ENCODE measurements at regions not wholly inside any gene's neighbourhood (a gene's known extent, or its start where the extent isn't known, plus 50 kb on each side); places are given as distances from the start of the nearest gene placed in this dataset.
A peak's percentile ranks its signal among the peaks of the same experiment; 100 is the strongest.

GRCh38 chr9:26335116-26335515, 557.5 kb downstream of the CAAP1 start:
- DNase-seq (ENCODE audit: extremely low spot score, unreplicated experiment), result no peak
- H3K36me3 Mint-ChIP-seq, result no peaks in the 10 kb centered on the region
- no peaks in the 10 kb centered on the region for H3K9me3 Mint-ChIP-seq
- no peaks in the 10 kb centered on the region for H3K4me1 Mint-ChIP-seq (ENCODE audit: unreplicated experiment)
- H3K27me3 Mint-ChIP-seq, result no peaks in the 10 kb centered on the region
- no peak for TF ChIP-seq CTCF (conservative IDR thresholded peaks at IDR 0.05)
- no peak overlapping the region for H3K27ac Mint-ChIP-seq
- H3K4me3 Mint-ChIP-seq, result no peak overlapping the region

GRCh38 chr9:26334706-26335105, 557.9 kb downstream of the CAAP1 start:
- H3K9me3 Mint-ChIP-seq, result no peaks in the 10 kb centered on the region
- no peak for TF ChIP-seq CTCF (conservative IDR thresholded peaks at IDR 0.05)
- no peak overlapping the region for H3K4me3 Mint-ChIP-seq
- no peak for DNase-seq (ENCODE audit: extremely low spot score, unreplicated experiment)
- no peaks in the 10 kb centered on the region for H3K4me1 Mint-ChIP-seq (ENCODE audit: unreplicated experiment)
- no peaks in the 10 kb centered on the region for H3K27me3 Mint-ChIP-seq
- no peak overlapping the region for H3K27ac Mint-ChIP-seq
- no peaks in the 10 kb centered on the region for H3K36me3 Mint-ChIP-seq

DNA sequence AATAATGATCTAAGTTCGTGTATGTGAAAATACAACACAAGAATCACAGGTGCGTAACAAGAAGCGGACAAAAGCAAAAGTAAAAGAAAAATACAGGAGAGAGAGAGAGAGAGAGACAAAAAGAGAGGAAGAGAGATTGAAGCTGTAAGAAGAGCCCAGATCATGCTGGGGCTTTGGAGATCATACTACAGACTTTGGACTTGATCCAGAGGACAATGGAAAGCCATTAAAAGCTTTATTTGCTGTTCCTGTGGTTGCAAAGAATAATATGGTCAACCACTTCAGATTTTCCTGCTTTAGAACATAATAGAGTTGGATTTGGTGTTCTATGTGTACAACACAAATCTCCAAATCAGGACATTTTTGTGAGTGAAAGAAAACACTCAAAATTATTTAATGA, 561.4 kb downstream of the CAAP1 start:
- H3K4me1 Mint-ChIP-seq (ENCODE audit: unreplicated experiment), result peaks cover 4% of the 10 kb centered on the region
- no peak overlapping the region for H3K4me3 Mint-ChIP-seq
- no peaks in the 10 kb centered on the region for H3K27me3 Mint-ChIP-seq
- DNase-seq (ENCODE audit: extremely low spot score, unreplicated experiment), result no peak
- H3K27ac Mint-ChIP-seq, result no peak overlapping the region
- no peak for TF ChIP-seq CTCF (conservative IDR thresholded peaks at IDR 0.05)
- no peaks in the 10 kb centered on the region for H3K9me3 Mint-ChIP-seq
- H3K36me3 Mint-ChIP-seq, result no peaks in the 10 kb centered on the region

DNA sequence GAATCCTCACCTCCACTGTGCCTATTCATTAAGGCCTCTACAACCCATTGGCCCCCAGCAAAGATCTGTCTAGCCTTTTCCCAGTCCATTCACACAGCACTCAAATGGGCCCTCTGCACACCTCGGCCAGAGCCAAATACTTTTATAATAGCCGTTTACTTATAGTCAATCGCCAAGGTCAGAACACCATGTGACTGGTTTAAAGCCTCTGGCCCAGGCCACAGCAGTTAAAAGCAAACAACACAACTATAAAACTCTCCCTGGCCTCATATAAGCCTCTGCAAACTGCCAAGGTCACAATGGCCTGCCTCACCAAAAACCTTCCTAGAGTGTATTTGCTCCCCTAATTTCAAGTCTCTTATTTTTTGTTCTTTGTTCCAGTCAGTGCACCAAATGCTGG, 562.6 kb downstream of the CAAP1 start:
- H3K27ac Mint-ChIP-seq, result no peak overlapping the region

GRCh38 chr9:26326563-26326962, 566.0 kb downstream of the CAAP1 start:
- Mint-ChIP-seq H3K27me3 (no peaks in the 10 kb centered on the region), H3K27ac (no peak overlapping the region), H3K4me3 (no peak overlapping the region), H3K9me3 (no peaks in the 10 kb centered on the region), H3K36me3 (no peaks in the 10 kb centered on the region), H3K4me1 (ENCODE audit: unreplicated experiment) (peaks cover 4% of the 10 kb centered on the region)
- DNase-seq (ENCODE audit: extremely low spot score, unreplicated experiment), result no peak
- peak; percentile 94 for TF ChIP-seq CTCF (conservative IDR thresholded peaks at IDR 0.05)

More for the DNA sequence above, 562.6 kb downstream of the CAAP1 start:
- Mint-ChIP-seq H3K4me1 (ENCODE audit: unreplicated experiment) (peaks cover 4% of the 10 kb centered on the region), H3K9me3 (no peaks in the 10 kb centered on the region), H3K36me3 (no peaks in the 10 kb centered on the region), H3K4me3 (no peak overlapping the region), H3K27me3 (no peaks in the 10 kb centered on the region)
- no peak for TF ChIP-seq CTCF (conservative IDR thresholded peaks at IDR 0.05)
- DNase-seq (ENCODE audit: extremely low spot score, unreplicated experiment), result no peak

DNA sequence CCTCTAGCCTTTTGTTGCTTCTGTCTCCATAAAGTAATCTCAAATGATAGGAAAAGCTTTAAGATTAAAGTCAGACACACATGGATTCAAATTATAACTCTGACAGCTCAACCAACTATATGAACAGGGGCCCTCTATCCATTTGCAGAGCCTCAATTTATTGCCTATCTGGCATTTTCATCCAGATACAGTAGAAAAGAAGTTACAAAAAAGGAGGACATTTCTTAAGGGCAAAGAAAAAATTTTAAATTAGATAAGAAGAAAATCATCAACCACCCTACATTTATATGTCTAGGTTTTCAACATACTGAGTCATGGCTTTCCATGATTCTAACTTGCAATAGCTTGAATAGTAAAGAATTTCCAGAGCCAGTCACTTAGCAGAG, 567.2 kb downstream of the CAAP1 start:
- peaks cover 4% of the 10 kb centered on the region for H3K4me1 Mint-ChIP-seq (ENCODE audit: unreplicated experiment)
- no peaks in the 10 kb centered on the region for H3K9me3 Mint-ChIP-seq
- DNase-seq (ENCODE audit: extremely low spot score, unreplicated experiment), result no peak
- no peaks in the 10 kb centered on the region for H3K27me3 Mint-ChIP-seq
- H3K27ac Mint-ChIP-seq, result no peak overlapping the region
- no peaks in the 10 kb centered on the region for H3K36me3 Mint-ChIP-seq
- no peak overlapping the region for H3K4me3 Mint-ChIP-seq
- no peak for TF ChIP-seq CTCF (conservative IDR thresholded peaks at IDR 0.05)
